Activated T-cell treated with anti-CD3 and anti-CD28 coated beads, Interleukin-2, amount 50 U/mL, for 72 hours (primary cell): ENCODE measurements at regions not wholly inside any gene's neighbourhood (a gene's known extent, or its start where the extent isn't known, plus 50 kb on each side); places are given as distances from the start of the nearest gene placed in this dataset.

ENCODE experiments used
- ATAC-seq, 2 donors: fragments of 150-1000 bp; cut with Tn5 transposase; replicated peaks in 1 of 2; 2 replicates each; pipeline ENCODE4 v1.10.0; 2021; ENCODE audit warnings: moderate library complexity in 2 of 2, mild to moderate bottlenecking in 1 of 2
- DNase-seq, 2 donors: peaks; one replicate each; pipeline ENCODE4 v3.0.0; 2021 to 2022; ENCODE audit warnings: mixed read lengths in 1 of 2
- H3K27ac Mint-ChIP-seq: one replicate; pipeline ENCODE4 v1.8.0; 2022; ENCODE audit warnings: mild to moderate bottlenecking, moderate library complexity, mixed read lengths
- H3K27me3 Mint-ChIP-seq: one replicate; pipeline ENCODE4 v1.8.0; 2022; ENCODE audit warnings: low read depth, mixed read lengths
- H3K36me3 Mint-ChIP-seq, 2 donors: one replicate each; pipeline ENCODE4 v1.8.0; 2022; ENCODE audit warnings: mixed read lengths in 2 of 2, mild to moderate bottlenecking in 1 of 2; ENCODE audit not compliant: insufficient read depth in 2 of 2
- H3K4me1 Mint-ChIP-seq: one replicate; pipeline ENCODE4 v1.8.0; 2022; ENCODE audit warnings: low read depth, mixed read lengths
- H3K4me3 Mint-ChIP-seq, 2 donors: one replicate each; pipeline ENCODE4 v1.8.0; 2022; ENCODE audit warnings: mild to moderate bottlenecking in 2 of 2, mixed read lengths in 2 of 2, moderate library complexity in 2 of 2
- H3K9me3 Mint-ChIP-seq, 2 donors: one replicate each; pipeline ENCODE4 v1.8.0; 2022; ENCODE audit warnings: mixed read lengths in 2 of 2

DNA sequence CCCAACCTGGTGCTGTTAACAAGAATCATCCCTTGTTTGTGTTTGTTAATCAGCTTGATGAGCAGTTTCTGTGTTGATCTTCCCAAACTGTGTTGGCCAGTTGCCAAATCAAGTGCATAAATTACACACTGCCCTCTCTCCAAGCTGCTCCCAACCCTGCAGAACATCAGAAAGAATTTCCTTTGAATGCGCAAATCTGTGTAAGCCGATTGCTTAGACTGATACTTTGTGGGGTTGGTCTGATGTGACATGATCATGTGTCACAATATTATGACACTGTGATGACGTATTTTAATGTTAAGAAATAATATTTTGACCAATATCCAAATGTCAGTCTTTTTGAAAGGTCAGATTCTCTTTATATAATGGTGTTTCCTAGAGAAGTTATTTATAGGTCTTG, 766.4 kb upstream of the WWC1 start:
- DNase-seq (no peak), ATAC-seq (no peak)
- H3K4me3 Mint-ChIP-seq = no peak overlapping the region
- H3K4me1 Mint-ChIP-seq = no peaks in the 10 kb centered on the region
- peaks cover 0 to 3% of the 10 kb centered on the region in 2 donors for H3K9me3 Mint-ChIP-seq
- H3K27me3 Mint-ChIP-seq = no peaks in the 10 kb centered on the region
- no peaks in the 10 kb centered on the region for H3K36me3 Mint-ChIP-seq
- no peak overlapping the region for H3K27ac Mint-ChIP-seq

DNA sequence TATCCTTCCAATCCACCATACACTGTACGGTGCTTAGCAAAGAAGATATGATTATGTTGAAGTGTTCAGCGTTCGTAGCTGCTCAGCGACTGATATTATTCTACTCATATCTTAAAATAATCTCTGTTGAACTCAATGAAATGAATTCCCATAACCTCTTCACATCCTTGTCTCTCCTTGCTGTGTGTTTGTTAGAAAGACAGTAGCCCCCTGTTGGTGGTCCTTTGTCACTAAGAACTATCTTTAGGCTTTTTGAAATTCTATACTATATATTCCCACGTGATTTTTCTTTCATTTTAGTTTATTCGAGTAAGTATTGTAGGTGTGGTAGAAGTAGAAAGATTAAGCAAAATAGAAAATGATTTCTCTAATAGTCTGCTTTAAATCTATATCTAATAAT, 762.8 kb upstream of the WWC1 start:
- peaks cover 0 to 4% of the 10 kb centered on the region in 2 donors for H3K9me3 Mint-ChIP-seq

DNA sequence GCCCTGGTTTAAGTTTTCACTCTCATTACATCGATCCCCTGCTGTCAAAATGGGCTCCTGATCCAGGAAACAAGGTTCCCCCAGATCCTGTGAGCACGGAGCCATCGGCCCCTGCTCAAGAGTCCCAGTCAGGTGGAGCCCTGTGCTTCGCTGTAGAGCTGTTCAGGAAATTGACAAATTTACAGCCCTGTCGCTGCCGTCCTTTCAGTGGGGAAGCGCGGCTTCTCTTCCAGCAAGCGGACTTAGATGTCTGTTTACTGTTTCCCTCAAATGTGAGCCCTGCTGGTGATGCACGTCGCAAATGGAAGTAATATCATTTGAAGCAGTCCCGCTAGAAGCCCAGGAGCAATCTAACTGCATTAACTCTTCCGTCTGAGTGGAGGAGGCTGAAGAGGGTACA, 760.9 kb upstream of the WWC1 start:
- Mint-ChIP-seq H3K9me3 (peaks cover 2 to 4% of the 10 kb centered on the region in 2 donors), H3K4me1 (no peaks in the 10 kb centered on the region), H3K27me3 (no peaks in the 10 kb centered on the region), H3K36me3 (no peaks in the 10 kb centered on the region), H3K4me3 (no peak overlapping the region), H3K27ac (no peak overlapping the region)
- DNase-seq = no peak
- no peak for ATAC-seq

More for the DNA sequence above, 762.8 kb upstream of the WWC1 start:
- Mint-ChIP-seq H3K27me3 (no peaks in the 10 kb centered on the region), H3K27ac (no peak overlapping the region), H3K36me3 (no peaks in the 10 kb centered on the region), H3K4me1 (no peaks in the 10 kb centered on the region), H3K4me3 (no peak overlapping the region)
- ATAC-seq = no peak
- no peak for DNase-seq

DNA sequence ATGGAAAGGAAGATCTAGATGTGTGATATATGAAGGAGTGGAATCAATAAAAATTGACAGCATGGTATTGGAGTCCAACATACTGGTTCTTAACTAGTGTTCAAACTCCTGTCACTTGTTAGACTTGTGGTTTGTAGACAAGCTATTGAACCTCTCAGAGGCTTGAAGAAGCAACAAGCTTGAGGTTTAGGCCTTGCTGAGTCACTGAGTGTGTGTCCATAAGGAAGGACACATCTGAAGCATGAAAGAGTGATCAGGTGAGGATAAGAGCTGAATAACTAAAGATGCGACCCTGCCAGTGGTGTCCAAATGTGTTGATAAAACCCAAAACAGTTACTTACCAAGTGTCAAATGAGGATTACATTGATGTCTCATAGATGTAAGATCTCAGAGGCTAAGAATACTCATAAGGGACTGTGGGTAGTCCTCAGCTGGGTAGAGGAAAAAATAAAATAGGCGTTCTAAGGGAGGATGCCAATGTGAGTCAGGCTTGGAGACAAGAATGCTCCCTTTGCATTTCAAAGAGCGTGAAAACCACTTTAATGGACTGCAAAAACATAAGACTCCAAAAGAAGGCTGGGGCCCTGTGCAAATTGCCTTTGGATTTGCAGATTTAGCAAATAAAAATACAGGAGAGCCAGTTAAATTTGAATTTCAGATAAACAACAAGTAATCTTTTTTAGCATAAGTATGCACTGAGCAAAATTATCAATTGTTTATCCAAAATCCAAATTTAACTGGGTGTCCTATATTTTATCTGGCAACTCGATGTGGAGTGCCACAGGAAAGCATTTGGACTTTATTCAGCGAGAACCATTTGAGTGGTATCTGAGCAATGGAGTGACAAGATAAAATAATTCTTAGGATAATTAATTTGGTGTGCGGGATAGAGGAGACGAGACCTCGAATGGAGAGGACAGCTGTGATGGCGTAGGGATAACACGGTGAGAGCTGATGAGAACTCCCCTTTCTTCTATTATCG, 757.3 kb upstream of the WWC1 start:
- Mint-ChIP-seq H3K4me3 (no peak overlapping the region), H3K27ac (no peak overlapping the region), H3K9me3 (peaks cover 2 to 5% of the 10 kb centered on the region in 2 donors), H3K27me3 (no peaks in the 10 kb centered on the region), H3K4me1 (no peaks in the 10 kb centered on the region), H3K36me3 (no peaks in the 10 kb centered on the region)
- no peak for DNase-seq
- no peak for ATAC-seq

DNA sequence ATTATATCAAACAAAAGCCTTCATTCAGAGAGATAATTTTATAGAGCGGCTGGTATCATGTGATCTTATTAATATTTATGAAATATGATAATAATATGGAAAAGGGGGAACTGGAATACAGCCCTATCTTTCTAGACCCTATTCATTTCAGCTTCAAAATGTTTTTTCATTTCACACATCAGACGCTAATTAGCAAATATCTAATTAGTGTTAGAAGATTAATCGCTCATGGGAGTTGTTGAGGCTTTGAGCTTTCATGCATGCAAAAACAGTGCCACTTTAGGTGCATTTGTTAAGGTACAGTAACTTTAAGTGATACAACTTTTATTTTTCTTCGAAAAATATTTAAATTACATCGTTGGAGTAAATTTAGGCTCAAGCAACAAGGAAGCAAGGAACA, 751.7 kb upstream of the WWC1 start:
- Mint-ChIP-seq H3K4me1 (no peaks in the 10 kb centered on the region), H3K9me3 (peaks cover under 1 to 1% of the 10 kb centered on the region in 2 donors), H3K27ac (no peak overlapping the region), H3K4me3 (no peak overlapping the region), H3K27me3 (no peaks in the 10 kb centered on the region), H3K36me3 (no peaks in the 10 kb centered on the region)
- no peak for DNase-seq
- ATAC-seq = no peak

DNA sequence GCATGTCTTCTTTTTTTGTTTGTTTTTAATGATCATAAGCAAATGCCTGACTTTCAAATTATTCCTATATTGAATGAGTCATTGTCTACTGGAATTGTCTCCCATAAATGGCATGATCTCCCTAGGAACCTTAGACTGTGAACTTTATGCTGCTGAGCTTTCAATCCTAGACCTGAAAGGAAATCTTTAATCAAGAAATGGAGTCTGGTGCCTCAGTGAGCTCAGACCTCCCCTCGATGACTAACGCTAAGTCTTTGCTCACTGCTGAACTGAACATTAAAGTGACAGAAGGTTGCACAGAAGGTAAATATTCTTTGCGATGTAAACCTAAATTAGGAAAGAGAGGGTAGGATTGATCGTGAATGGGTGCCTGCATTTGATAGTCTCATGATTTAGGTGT, 745.2 kb upstream of the WWC1 start:
- H3K27ac Mint-ChIP-seq = no peak overlapping the region
- peaks cover 2% of the 10 kb centered on the region in 2 donors for H3K9me3 Mint-ChIP-seq
- ATAC-seq (no peak), DNase-seq (no peak)
- H3K4me1 Mint-ChIP-seq = no peaks in the 10 kb centered on the region
- no peaks in the 10 kb centered on the region for H3K27me3 Mint-ChIP-seq
- no peak overlapping the region for H3K4me3 Mint-ChIP-seq
- no peaks in the 10 kb centered on the region for H3K36me3 Mint-ChIP-seq

DNA sequence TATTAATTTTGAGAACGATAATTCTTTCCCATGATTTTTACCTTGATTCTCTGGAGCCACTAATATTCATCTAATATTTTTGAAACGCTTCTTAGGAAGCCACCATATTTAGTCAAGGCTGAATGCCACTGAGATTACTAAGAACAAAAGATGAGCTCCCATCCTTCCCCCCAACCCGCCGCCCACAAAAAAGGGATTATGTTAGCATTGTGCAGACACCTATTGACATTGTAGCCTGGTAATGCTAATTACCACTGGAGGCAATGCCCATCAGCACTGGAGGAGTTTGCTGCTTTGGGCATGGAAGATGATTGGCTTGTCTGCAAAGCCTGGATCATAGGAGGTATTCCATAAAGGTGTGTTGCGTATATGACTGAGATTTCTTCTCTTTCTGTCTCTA, 739.1 kb upstream of the WWC1 start:
- Mint-ChIP-seq H3K9me3 (peaks cover 2 to 8% of the 10 kb centered on the region in 2 donors), H3K27me3 (no peaks in the 10 kb centered on the region), H3K4me1 (no peaks in the 10 kb centered on the region), H3K4me3 (no peak overlapping the region), H3K27ac (no peak overlapping the region), H3K36me3 (no peaks in the 10 kb centered on the region)
- ATAC-seq (no peak), DNase-seq (no peak)

DNA sequence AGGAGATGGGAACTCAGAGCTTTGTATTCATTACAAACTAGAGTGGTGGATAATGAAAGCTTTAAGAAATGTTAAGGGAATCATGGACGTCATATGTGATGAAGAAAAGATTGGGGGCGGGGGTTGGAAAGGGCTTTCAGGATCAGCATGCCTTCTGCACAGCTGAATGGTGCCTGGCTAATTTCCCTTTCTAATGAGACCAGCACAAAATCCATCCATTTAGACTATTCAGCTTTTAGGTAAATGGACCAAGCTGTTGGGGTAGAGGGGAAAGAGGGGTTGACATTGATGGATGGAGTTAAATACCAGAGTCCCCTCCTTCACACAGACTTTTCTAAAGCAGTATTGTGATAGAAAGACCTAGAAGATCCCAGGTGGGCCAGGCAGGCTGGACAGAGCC, 737.9 kb upstream of the WWC1 start:
- Mint-ChIP-seq H3K4me3 (no peak overlapping the region), H3K27ac (no peak overlapping the region), H3K27me3 (no peaks in the 10 kb centered on the region), H3K9me3 (peaks cover 2 to 8% of the 10 kb centered on the region in 2 donors), H3K36me3 (no peaks in the 10 kb centered on the region), H3K4me1 (no peaks in the 10 kb centered on the region)
- ATAC-seq (no peak), DNase-seq (no peak)

DNA sequence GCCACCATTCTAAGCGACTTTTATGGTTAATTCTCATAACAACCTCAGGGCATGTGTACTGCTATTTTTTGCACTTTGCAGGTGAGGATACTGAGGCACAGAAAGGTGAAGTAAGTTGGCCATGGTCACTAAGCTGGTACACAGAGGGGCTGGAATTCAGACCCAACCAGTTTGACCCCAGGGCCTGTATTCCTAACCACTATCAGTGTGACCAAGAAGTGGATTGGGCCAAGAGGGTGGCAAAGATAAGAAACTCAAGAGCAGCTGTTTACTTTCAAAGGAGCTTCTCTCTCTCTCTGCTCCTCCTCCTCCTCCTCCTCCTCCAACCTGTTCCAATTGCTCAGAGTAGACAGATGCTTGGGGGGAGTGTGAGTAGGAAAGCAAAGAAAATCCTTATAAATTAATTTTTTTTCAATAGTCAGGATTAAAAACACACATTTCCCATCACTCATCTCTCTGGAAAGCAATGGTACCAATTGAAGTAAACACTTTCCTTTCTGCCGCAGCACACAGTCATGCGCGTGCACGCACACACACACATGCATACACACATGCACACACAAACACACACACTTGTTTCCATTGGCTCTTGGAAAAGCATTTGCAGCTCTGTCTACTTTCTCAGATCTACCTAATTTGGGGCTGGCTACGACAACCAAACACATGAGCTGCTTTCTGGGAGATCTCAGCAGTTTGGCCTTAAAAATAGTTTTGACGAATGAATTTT, 736.7 kb upstream of the WWC1 start:
- Mint-ChIP-seq H3K4me1 (no peaks in the 10 kb centered on the region), H3K27me3 (no peaks in the 10 kb centered on the region), H3K4me3 (no peak overlapping the region), H3K36me3 (no peaks in the 10 kb centered on the region), H3K9me3 (peaks cover 2 to 7% of the 10 kb centered on the region in 2 donors), H3K27ac (no peak overlapping the region)
- DNase-seq (no peak), ATAC-seq (no peak)

DNA sequence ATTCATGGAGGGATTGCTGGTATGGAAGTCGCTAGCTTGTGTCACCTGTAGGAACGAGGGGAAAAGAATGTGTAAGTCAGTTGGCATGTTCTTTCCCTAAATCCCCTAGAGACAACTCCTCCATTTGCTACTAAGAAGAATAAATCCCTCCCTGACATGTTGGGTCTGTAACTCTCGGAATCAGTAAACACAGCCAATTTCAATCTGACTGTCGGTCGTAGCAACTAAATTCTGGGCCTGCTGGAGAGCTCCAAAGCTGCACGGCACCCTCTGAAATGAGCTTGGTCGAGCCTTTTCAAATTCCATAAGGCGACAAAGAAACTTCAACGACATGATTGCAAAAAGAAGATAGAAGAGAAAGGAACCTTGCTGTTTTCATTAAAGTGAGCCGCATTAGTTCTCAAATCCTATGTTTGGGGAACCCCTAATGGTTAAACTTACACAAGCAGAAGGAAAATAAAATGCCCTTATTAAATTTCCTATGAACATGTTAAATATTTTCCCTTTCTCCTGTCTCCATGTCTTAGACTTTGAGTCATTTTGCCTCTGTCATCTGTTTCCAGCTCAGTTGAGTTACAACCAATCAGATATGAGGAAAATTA, 735.8 kb upstream of the WWC1 start:
- Mint-ChIP-seq H3K4me3 (no peak overlapping the region), H3K27me3 (no peaks in the 10 kb centered on the region), H3K9me3 (peaks cover 2 to 7% of the 10 kb centered on the region in 2 donors), H3K4me1 (no peaks in the 10 kb centered on the region), H3K36me3 (no peaks in the 10 kb centered on the region), H3K27ac (no peak overlapping the region)
- no peak for DNase-seq
- ATAC-seq = no peak

DNA sequence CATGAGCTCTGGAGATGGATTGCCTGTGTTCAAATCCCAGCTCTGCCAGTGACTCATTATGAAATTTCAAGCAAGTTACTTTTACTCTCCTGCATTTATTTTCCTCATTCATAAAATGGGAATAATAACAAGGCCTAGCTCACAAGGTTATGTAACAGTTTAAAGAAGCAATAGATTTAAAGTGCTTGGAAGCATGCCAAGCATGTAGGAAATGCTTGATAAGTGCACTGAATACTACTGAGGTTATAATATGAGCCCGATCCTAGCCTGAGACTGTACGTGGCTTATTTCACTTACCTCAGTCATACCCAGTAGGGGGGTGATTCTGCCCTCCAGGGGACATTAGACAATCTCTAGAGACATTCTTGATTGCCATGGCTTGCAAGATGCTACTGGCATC, 734.1 kb upstream of the WWC1 start:
- Mint-ChIP-seq H3K27me3 (no peaks in the 10 kb centered on the region), H3K4me1 (no peaks in the 10 kb centered on the region), H3K9me3 (peaks cover 2 to 7% of the 10 kb centered on the region in 2 donors), H3K4me3 (no peak overlapping the region), H3K27ac (no peak overlapping the region), H3K36me3 (no peaks in the 10 kb centered on the region)
- no peak for DNase-seq
- ATAC-seq = no peak

DNA sequence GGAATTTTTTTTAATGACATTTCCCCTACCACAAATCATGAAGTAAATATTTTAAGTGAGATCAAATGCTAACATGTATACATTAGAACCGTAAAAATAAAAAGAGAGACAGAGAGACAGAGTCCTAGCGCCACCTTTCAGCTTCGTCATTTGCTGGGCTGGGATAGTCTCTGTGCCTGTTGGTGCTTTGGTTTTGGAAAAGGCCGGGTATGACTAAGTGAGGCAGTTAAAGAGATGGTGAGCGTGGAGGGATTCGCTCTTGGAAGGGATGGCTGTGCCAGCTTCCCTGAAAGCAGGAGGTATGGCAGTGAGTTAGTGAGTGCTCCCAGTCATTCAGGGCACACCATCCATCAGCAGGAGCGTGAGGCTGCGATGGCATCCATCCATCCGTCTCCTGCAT, 729.6 kb upstream of the WWC1 start:
- Mint-ChIP-seq H3K36me3 (no peaks in the 10 kb centered on the region), H3K4me3 (no peak overlapping the region), H3K4me1 (no peaks in the 10 kb centered on the region), H3K27me3 (no peaks in the 10 kb centered on the region), H3K27ac (no peak overlapping the region), H3K9me3 (peaks cover 0 to 5% of the 10 kb centered on the region in 2 donors)
- DNase-seq = no peak
- ATAC-seq = no peak

DNA sequence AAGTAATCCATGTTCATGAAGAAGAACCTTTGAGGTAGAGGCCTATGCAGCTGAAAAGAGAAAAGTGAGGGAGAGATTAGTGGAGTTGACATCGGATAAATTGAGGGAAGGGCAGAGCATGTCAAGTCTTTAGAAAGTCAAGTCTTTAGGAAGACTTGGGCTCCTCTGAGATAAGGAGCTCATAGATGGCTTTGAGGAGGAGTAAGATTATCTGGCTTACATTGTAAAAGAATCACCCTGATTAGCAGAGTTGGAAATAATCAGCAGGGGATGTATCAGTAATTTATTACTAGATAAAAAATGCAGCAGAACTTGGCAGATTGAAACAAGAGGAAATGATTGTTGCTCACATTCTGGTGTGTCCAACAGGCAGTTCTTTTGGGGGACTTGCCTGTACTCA, 727.2 kb upstream of the WWC1 start:
- no peak overlapping the region for H3K4me3 Mint-ChIP-seq
- H3K27ac Mint-ChIP-seq = no peak overlapping the region
- DNase-seq (no peak), ATAC-seq (no peak)
- H3K27me3 Mint-ChIP-seq = no peaks in the 10 kb centered on the region
- H3K9me3 Mint-ChIP-seq = peaks cover 0 to 4% of the 10 kb centered on the region in 2 donors
- no peaks in the 10 kb centered on the region for H3K36me3 Mint-ChIP-seq
- H3K4me1 Mint-ChIP-seq = no peaks in the 10 kb centered on the region
